ENCODE measurements at regions not wholly inside any gene's neighbourhood (a gene's known extent, or its start where the extent isn't known, plus 50 kb on each side); places are given as distances from the start of the nearest gene placed in this dataset.

- TF ChIP-seq TBL1XR1 (IDR thresholded peaks at IDR 0.05; ENCODE audit: low read depth, low read length): peak; percentile 100
- peak; percentile 96 for TF ChIP-seq ATF7 (IDR thresholded peaks at IDR 0.05; ENCODE audit: low read depth)
- 0 out of 2 replicates have a peak, but pooled peaks have one; percentile 12 for TF ChIP-seq WRNIP1 (IDR thresholded peaks at IDR 0.05; ENCODE audit: borderline replicate concordance, low read depth, low read length)
- peak; percentile 96; the same call in 1 of the 2 replicates for TF ChIP-seq RELB (IDR thresholded peaks at IDR 0.05; ENCODE audit: low read depth)
- peak; percentile 79 for TF ChIP-seq TAF1 (IDR thresholded peaks at IDR 0.05; ENCODE audit: borderline replicate concordance, low read depth, low read length)
- TF ChIP-seq RB1 (IDR thresholded peaks at IDR 0.05; ENCODE audit: borderline replicate concordance): peak; percentile 82; the same call in 1 of the 2 replicates
- no peak for TF ChIP-seq ZBTB40 (IDR thresholded peaks at IDR 0.05; ENCODE audit: borderline replicate concordance)
- peak; percentile 99 for TF ChIP-seq IKZF2 (IDR thresholded peaks at IDR 0.05)
- TF ChIP-seq SPI1 (IDR thresholded peaks at IDR 0.05; ENCODE audit: borderline replicate concordance, insufficient read depth, low read depth, low read length): peak; percentile 75; the same call in 1 of the 2 replicates
- TF ChIP-seq SMC3 (IDR thresholded peaks at IDR 0.05; ENCODE audit: borderline replicate concordance, low read length): peak; percentile 32; the same call in 1 of the 2 replicates
- TF ChIP-seq CBFB (IDR thresholded peaks at IDR 0.05; ENCODE audit: low read depth): peak; percentile 91
- 0 out of 2 replicates have a peak, but pooled peaks have one; percentile 58 for TF ChIP-seq NFYB (IDR thresholded peaks at IDR 0.05; ENCODE audit: insufficient read depth, low read depth, low read length)
- peak; percentile 95 for TF ChIP-seq EED (IDR thresholded peaks at IDR 0.05; ENCODE audit: low read depth)
- peak; percentile 99 for TF ChIP-seq CUX1 (IDR thresholded peaks at IDR 0.05; ENCODE audit: insufficient replicate concordance, low read depth, low read length)
- TF ChIP-seq FOXK2 (IDR thresholded peaks at IDR 0.05): peak; percentile 93
- no peak for TF ChIP-seq TARDBP (IDR thresholded peaks at IDR 0.05; ENCODE audit: borderline replicate concordance)
- no peak for TF ChIP-seq HDAC6 (IDR thresholded peaks at IDR 0.05; ENCODE audit: unreplicated experiment)
- TF ChIP-seq SMARCA5 (IDR thresholded peaks at IDR 0.05): no peak; the same call in 1 of the 2 replicates
- no peak for TF ChIP-seq SUPT20H (IDR thresholded peaks at IDR 0.05; ENCODE audit: borderline replicate concordance, control insufficient read depth, low read depth, low read length)
These were observed 58.9 kb upstream of the EPCAM start (continued) for GRCh38 chr2:47309952-47310800.

All from GM12878 (cell line).